HS-27A (cell line): ENCODE measurements at regions not wholly inside any gene's neighbourhood (a gene's known extent, or its start where the extent isn't known, plus 50 kb on each side); places are given as distances from the start of the nearest gene placed in this dataset.
A peak's percentile ranks its signal among the peaks of the same experiment; 100 is the strongest.
"Not testable (repeated sequence)": the region's sequence is repeated elsewhere in the genome, so short reads cannot be mapped to it uniquely, and the experiment has no call there.

Experiments used
- DNase-seq: peaks from one replicate; pipeline ENCODE4 v3.0.0-alpha.2; 2012; ENCODE audit warnings: low read depth, missing footprints

DNA sequence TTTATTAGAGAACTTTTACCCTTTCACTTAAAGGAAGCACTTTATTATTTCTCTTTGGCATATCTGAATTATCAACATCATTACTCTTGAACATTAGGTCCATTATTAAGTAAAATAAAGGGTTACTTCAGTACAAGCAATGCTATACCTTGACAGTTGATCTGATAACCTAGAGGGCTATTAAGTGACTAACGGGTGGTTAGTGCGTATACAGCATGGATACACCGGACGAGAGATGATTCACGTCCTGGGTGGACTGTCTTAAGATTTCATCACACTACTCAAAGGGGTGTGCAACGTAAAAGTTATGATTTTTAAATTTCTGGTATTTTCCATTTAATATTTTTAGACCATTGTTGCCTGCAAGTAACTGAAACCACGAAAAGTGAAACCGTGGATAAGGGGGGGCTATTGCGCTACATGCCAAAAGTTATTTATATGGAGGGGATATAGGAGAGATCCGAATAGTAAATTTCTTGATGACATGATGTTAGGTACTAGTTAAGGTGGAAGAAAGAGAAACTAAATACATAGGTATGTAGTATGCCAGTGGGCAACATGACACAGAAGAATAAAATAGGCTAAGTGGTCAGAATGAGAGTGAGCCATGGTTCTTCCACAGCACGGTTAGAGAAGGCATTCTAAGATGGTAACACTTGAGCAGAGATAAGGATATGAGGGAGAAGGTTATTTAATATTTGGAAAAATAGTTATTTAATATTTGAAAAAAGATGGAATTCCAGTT, 230.8 kb upstream of the ANKRD50 start:
- no peak for DNase-seq

- DNase-seq: no peak
Observed at GRCh38 chr4:124941267-124941666, 228.7 kb upstream of the ANKRD50 start.

- DNase-seq: peak; percentile 62
Observed at GRCh38 chr4:124940387-124940786, 227.9 kb upstream of the ANKRD50 start.

DNA sequence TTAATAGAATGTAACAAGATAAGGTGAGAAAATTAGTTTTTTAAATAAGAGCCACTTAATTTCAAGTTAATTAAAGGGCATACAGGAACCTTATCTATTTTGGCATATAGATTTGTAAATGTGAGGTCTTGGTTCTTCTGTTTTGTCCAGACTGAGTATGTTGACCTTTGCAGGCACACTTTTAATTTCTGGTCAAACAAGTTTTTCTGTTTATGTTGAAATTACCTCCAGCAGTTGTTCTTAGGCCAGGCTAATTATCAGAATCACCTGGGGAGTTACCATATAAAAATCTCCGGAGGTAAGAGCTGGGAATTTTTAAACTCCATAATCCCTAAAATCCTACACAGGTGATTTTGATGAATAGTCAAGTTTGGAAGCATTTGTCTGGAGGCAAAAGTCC, 227.4 kb upstream of the ANKRD50 start:
- no peak for DNase-seq

- DNase-seq: no peak
Observed at GRCh38 chr4:124938836-124939235, 226.3 kb upstream of the ANKRD50 start.

GRCh38 chr4:124937993-124938392, 225.5 kb upstream of the ANKRD50 start:
- no peak for DNase-seq

DNA sequence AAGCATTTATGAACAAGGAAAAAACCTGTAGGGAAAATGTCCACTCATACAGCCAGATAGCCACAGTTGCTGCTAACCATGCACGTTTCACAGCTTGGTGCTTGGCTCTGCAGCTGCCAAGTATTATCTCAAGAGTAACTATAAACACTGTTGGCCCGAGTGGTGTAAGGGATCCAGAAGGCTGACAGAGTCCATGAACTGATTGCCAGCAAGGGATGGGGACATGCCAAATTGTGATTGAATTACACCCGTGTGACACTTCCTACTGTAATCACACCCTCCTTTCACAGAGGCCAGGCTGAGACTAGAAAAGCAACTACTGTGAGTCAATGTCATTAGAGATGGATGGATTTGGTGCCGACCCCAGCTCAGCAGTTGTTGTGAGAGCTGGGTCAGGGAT, 223.9 kb upstream of the ANKRD50 start:
- DNase-seq: no peak

DNA sequence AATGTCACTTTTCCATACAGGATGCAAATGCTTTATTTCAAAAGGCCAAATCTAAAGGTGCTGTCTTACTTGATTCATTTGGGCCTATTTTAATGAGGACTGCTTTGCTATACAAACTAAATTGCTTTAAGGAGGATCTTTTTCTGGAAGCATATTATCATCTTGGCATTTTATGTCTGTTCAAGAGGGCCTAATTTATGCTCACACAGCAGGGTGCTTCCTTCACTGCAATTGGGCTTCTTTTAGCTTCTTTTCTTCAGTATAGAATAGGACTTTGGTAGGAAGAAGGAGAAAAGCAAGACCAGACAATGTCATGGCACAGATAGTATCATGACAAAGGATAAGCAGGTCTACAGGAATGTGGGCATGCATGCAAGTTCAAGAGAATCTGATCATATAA, 222.4 kb upstream of the ANKRD50 start:
- no peak for DNase-seq

- no peak for DNase-seq
Observed at GRCh38 chr4:124933521-124933920, 221.0 kb upstream of the ANKRD50 start.

GRCh38 chr4:124932447-124932846, 219.9 kb upstream of the ANKRD50 start:
- DNase-seq: no peak

GRCh38 chr4:124931050-124931449, 218.5 kb upstream of the ANKRD50 start:
- no peak for DNase-seq

- DNase-seq: not testable (repeated sequence)
Observed at GRCh38 chr4:124922748-124923147, 210.2 kb upstream of the ANKRD50 start.

DNA sequence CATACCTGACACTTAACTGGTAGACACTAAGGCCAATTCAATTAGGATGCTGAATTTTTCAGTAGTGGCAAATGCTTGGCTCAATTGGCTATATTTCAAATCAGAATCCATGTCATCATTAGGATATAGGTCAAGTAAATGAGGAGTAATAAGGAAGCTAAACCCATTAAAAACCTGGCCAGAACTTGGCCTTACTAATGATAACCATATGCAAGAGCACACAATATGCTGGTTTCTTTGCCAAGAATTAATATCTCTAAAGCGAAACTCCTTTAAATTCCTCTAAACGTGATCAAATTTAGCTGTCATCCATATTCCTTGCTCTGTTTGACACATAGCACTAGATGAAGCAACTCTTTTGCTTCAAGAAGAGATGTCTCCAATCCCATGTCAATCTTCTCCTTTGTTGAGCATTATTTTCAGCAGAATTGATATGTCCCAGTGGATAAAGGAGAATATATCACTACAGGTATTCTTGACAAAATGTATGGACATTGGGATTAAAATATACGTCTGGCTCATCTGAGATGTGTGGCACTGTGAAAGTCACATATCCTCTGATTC, 206.1 kb upstream of the ANKRD50 start:
- DNase-seq: no peak

DNA sequence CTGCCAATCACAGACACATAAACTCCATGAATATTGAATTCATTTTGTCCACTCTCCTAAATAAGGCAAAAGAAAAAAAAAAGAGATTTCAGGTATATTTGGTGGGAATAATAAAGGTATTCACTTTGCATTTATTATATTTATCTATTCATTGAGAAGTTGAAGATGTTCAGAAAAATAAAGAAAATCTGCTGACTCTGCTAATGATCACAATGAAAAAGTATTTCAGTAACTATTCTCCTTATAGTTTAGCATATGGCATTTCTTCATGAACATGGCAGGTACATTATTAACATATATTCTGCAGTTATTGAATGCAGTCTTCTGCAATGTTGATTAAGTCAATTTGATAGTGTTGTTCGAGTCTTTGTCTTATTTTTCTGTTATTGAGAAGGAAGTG, 202.5 kb upstream of the ANKRD50 start:
- DNase-seq: no peak

DNA sequence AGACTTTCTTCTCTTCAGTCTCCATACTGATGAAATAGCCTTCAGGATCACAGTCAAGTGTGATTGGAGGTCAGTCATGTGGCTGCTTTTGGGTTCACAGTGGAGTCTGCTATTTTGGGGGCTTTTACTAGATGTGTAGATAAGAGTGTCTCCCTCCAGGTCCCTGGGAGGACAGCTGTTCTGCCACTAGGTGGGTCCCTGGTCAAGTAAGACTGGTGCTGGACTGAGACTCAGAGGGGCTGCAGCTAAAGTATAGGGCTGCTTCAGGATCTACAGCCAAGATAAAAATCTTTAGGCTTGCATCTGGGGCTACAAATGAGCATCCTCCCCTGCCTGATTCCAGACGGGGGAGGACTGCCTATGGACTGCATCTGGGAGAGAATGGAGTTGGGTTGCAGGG, 200.7 kb upstream of the ANKRD50 start:
- DNase-seq: no peak

GRCh38 chr4:124910327-124910726, 197.8 kb upstream of the ANKRD50 start:
- no peak for DNase-seq

DNA sequence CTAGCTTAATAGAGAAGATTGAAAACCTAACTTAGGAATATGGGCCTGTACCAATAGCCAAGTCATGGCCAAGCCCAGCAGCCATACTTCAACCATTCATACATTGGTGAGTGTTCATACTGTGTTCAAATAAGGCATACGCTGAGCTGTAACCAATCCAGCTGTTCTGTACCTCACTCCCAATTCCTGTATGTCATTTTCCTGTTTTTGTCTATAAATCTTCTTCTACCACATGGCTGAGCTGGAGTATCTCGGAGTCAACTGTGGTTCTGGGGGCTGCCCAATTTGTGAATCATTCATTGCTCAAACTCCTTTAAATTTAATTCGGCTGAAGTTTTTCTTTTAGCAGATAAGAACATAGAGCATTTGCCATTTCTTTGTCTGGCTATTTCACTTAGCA, 195.3 kb upstream of the ANKRD50 start:
- DNase-seq: no peak

GRCh38 chr4:124905441-124905840, 192.9 kb upstream of the ANKRD50 start:
- DNase-seq: no peak

DNA sequence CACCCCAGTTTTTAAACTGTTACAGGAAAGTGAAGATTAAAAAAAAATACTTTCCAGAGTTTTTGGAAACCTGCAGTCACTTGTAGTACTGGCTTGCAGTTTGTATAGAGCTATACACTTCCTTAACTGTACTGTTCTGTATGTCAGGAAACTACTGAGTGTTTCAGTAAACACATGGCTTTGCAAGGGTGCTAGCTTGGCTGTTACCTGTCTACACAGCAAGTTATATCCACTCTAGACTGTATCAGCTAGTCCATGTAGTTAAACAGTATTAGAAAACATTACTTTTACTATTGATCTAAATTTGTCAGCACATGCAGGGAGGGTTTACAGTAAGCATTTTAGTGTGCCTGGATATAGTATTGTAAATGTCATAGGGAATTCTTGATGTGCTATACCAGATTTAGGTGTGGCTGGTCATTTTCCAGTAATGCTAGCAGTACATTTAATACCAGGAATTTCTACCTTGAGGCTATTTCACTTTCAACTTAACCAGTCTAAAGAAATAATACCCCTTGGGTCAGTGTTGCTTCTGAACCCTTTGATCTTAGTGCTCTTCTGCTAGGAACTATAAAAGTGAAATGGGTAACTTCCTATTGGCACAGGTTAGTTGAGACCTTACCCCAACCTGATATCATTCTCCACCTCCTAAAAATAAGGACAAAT, 192.3 kb upstream of the ANKRD50 start:
- no peak for DNase-seq

GRCh38 chr4:124903995-124904722, 191.6 kb upstream of the ANKRD50 start:
- peak; percentile 14 for DNase-seq

- no peak for DNase-seq
Observed at GRCh38 chr4:124902001-124902515, 189.5 kb upstream of the ANKRD50 start.

GRCh38 chr4:124899997-124900396, 187.5 kb upstream of the ANKRD50 start:
- no peak for DNase-seq

DNA sequence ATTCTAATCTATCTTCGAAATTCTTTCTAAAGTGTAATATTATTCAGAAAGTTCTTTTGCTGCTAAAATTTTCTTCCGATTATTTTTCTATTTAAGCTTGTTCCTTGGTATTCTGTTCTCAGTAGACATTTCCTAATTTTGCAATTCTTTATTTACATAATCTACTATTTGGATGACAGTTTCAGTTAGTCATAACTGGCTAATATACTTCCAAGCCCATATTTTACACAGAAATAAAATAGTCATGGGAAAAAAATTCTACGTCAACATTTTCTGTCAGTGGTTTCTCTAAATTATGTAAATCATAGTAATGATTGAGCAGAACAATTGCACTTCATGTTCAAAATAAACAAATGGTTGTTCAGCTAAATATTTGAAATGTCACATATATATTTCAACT, 178.0 kb upstream of the ANKRD50 start:
- no peak for DNase-seq
